NCI-H2227 (cell line): ENCODE measurements at regions not wholly inside any gene's neighbourhood (a gene's known extent, or its start where the extent isn't known, plus 50 kb on each side); places are given as distances from the start of the nearest gene placed in this dataset.
"Not testable (repeated sequence)": the region's sequence is repeated elsewhere in the genome, so short reads cannot be mapped to it uniquely, and the experiment has no call there.

ENCODE experiments used
- DNase-seq: peaks from one replicate; lab custom pipeline; 2025; ENCODE audit not compliant: unreplicated experiment; lab: John Stamatoyannopoulos, UW

- DNase-seq, result no peak
These were observed 114.2 kb upstream of the NECTIN3 start for GRCh38 chr3:110957247-110958025.

DNA sequence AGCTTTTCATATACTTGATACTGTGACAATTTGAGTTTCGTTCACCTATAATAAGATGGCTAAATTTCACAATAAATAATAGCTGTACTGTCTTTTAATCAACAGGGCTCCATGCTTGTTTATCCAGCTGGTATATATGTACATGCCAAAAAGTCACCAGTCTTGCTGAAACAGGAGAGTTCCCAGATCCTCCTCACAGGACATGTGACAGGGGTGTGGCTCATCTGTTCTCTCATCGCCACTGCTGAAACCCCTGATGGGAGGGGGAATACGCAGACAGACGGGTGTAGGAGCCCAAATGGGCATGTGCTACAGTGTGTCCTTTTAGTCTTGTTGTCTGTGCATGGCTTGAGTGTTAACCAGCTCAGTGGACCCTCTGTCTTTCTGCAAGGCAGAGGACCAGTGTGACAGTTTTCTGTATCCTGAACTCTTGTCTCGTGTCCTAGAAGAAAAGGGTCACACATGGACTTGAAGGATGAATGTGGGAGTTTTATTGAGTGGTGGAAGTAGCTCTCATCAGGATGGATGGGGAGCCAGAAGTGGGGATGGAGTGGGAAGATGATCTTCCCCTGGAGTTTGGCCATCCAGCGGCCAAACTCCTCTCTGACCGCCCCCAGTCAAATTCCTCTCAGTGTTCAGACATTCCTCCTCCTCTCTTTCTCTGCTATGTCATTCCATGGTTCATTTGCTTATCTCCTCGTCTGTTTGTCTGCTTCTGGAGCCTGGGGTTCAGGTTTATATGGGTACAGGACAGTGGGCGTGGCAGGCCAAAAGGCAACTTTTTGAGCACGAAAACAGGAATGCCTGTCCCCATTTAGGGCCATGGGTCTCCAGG, 113.1 kb upstream of the NECTIN3 start:
- no peak for DNase-seq

DNA sequence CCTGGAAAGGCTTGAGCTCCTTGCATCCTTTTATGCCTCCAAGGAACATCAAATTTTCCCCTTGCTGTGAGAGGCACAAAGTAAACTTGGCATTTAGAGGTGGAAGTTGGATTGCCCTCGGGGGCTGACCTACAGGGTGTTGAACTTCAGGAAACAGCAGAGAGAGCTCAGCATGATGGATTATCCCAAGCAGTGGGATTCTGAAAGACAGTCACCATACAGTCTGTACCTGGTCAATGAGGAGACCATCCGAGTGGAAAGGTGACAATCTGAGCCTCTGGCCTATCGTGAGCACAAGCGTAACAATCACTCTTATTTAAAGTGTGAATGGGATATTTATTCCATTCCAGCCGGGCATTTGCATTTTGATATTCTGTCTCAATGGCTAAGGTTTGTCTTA, 105.6 kb upstream of the NECTIN3 start:
- DNase-seq, result no peak

DNA sequence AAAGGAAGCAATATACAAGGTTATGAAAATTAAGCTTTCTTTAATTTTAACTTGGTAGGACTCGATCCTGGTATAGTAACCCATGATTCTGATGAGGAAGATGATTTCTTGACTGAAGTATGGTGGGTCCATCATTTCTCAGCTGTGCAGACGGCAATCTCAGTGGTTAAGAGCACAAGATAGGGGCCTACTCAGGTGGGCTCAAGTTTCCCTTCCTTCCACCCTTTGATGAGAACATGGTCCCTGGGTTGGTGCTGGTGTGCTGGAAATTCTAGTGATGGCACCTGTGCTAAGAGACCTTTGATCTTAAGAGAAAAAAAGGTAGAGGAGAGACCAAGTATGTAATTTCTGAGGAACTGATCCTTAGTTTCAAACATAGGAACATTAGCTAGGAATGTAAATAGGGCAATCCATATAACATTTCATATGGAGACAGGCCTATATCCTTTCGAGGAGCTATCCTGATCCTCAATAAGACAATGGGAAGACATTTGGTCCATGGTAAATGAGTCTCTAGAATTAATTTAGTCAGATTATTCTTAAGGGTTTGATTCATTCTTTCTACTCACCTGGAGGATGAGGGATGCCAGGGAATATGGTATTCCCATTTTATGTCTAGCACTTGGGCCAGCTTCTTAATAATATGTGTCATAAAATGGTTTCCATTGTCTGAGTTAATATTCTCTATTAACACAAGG, 104.5 kb upstream of the NECTIN3 start:
- DNase-seq, result no peak

- DNase-seq, result no peak
These were observed 103.5 kb upstream of the NECTIN3 start for GRCh38 chr3:110968076-110968475.

GRCh38 chr3:110969229-110970211, 102.1 kb upstream of the NECTIN3 start:
- DNase-seq, result no peak

DNA sequence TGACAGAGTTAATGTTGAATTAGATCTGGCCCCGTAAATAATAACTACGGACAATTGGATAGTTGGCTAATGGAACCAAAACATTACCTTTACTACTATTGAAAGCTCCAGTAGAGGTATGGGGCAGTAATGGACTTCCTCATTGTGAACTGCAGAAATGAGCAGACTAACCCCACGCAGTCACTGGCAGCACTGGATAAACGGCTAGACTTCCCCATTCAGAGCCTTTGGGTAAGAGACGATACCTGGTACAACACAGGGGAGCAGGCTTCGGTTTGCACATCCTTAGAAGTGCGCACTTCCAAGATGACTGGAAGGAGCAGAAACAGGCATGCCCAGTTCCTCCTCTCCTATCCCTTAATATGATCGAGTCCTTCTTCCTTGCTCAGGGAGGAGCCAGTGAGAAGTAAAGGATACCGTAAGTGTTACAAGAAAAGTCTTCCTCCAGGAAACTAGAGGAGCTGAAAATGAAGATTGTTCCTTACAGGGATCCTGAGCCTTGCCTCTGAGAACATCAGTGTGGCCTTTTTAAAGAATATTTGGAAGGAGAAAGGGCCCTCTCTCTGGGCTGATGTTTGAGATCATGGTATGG, 100.5 kb upstream of the NECTIN3 start:
- DNase-seq, result no peak

GRCh38 chr3:110973263-110973895, 98.2 kb upstream of the NECTIN3 start:
- no peak for DNase-seq

GRCh38 chr3:110974902-110975301, 96.7 kb upstream of the NECTIN3 start:
- no peak for DNase-seq

DNA sequence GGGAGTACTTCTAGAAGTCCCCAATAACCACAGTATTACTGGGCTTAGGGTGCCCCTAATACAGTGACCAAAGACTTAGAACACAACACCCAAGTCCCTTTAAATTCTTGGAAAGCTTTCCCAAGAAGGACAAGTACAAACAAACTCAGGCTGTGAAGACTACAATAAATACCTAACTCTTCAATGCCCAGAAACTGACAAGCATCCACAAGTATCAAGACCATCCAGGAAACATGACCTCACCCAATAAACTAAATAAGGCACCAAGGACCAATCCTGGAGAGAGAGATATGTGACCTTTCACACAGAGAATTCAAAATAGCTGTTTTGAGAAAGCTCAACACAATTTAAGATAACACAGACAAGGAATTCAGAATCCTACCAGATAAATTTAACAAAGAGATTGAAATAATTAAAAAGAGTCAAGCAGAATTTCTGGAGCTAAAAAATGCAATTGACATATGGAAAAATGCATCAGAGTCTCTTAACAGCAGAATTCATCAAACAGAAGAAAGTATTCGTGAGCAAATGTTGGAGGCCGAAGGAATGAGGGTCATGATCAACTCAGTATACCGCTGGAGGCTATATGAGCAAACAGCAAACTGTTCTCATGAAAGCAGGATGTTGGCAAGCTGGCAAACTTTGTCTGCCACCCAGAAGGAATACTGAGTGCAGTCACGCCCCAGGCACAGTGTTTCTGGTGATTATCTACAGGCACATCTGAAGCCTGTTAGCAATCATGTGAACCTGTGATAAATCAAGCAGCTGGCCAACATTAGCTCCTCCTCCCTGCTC, 87.0 kb upstream of the NECTIN3 start:
- no peak for DNase-seq

DNA sequence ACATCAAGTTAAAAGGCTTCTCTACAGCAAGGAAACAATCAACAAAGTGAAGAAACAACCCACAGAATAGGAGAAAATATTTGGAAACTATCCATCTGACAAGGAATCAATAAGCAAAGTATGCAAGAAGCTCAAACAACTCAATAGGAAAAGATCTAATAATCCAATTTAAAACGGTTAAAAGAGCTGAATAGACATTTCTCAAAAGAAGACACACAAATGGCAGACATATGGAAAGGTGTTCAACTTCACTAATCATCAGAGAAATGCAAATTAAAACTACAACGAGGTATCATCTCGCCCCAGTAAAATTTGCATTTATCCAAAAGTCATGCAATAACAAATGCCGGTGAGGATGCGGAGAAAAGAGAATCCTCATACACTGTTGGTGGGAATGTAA, 82.2 kb upstream of the NECTIN3 start:
- DNase-seq, result no peak

- DNase-seq, result no peak
These were observed 76.0 kb upstream of the NECTIN3 start for GRCh38 chr3:110995461-110996231.

- not testable (repeated sequence) for DNase-seq
These were observed 72.8 kb upstream of the NECTIN3 start for GRCh38 chr3:110998766-110999165.

GRCh38 chr3:111006485-111006884, 65.1 kb upstream of the NECTIN3 start:
- not testable (repeated sequence) for DNase-seq

DNA sequence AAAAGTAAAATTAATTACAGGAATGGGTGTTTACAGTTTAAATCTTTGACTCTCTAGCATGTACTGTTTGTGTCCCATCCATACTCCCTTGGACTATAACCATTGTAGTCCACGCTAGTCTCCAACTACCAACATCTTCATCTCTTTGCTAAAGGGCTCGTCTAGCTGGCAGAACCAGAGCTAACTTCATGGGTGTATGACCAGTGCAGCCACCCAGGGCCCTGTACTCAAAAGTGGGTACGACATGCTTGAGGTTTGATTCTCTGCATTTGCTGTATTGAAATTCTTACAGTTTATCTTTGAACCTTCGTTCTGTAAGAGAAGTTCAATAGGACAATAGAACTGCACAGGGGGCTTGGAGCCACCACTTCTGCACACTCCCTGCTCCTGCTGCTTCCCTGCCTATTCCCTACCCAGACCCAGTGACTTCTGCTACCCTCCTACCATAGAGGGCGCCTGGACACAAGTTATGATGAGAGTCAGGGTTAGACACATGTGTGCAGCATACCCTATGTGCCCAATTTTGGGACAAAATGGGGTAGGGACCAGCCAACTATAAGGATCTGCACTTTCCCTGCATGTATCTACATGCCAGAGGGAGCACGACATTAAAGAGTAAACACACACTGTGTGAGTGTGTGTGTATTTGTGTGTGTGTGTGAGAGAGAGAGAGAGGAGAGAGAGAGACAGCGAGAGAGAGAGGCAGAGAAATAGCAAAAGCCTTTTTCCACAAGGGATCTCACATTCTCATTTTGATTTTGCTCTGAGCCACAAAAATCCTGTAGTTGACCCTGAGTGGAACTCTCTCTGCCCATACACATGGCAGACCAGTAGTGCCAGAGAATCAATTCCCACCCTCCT, 59.0 kb upstream of the NECTIN3 start:
- no peak for DNase-seq
